ENCODE measurements at regions not wholly inside any gene's neighbourhood (a gene's known extent, or its start where the extent isn't known, plus 50 kb on each side); places are given as distances from the start of the nearest gene placed in this dataset.
"Not testable (repeated sequence)": the region's sequence is repeated elsewhere in the genome, so short reads cannot be mapped to it uniquely, and the experiment has no call there.

DNA sequence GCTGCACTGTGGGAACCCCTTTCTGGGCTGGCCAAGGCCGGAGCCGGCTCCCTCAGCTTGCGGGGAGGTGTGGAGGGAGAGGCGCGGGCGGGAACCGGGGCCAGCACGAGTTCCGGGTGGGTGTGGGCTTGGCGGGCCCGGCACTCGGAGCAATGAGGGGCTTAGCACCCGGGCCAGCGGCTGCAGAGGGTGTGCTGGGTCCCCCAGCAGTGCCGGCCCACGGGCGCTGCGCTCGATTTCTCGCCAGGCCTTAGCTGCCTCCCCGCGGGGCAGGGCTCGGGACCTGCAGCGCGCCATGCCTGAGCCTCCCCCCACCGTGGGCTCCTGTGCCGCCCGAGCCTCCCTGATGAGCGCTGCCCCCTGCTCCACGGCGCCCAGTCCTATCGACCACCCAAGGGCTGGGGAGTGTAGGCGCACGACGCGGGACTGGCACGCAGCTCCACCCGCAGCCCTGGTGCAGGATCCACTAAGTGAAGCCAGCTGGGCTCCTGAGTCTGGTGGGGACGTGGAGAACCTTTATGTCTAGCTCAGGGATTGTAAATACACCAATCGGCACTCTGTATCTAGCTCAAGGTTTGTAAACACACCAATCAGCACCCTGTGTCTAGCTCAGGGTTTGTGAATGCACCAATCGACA is 180.8 kb upstream of the OTX2 start:
- not testable (repeated sequence) for DNase-seq

GRCh38 chr14:56989359-56989758 is 179.1 kb upstream of the OTX2 start:
- DNase-seq, result no peak

DNA sequence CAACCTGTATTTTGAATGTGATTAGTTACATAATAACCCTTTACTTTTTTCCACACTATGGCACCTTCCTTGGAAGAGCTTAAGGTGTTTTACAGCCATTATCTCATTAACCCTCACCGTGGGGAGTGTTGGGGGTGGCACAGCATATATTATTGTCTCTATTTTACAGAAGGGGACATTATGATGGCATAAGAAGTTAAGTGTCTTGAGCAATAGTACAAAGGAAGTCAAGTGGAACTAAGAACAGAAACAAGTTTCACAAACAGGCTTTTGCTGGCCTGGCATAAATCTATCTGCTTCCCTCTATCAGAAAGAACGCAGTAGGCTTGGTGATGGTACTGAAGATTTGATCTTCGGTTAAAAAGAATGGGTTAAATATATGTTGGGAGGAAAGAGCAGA is 169.7 kb upstream of the OTX2 start:
- DNase-seq, result no peak

DNA sequence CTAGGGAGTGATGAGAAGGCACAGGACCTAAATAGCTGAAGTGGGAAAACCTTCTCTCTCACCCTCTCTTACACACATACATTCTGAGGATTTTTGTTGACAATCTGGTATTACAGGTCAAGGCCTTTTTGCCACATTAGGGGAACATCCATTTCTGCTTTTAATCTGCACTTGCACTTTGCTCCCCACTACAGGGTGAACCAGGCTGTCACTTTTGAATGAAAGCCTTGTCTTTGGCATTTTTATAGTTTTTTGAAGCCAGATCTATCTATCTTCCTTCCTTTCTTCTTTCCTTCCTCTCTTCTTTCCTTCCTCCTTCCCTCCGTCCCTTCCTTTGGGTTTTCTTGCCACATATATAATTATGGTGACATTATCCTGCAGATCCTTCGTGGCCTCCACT is 165.9 kb upstream of the OTX2 start:
- no peak for DNase-seq

- no peak for DNase-seq
Measured at GRCh38 chr14:56975521-56975920, 165.2 kb upstream of the OTX2 start.

GRCh38 chr14:56972948-56973347 is 162.7 kb upstream of the OTX2 start:
- DNase-seq, result no peak

GRCh38 chr14:56964895-56965294 is 154.6 kb upstream of the OTX2 start:
- DNase-seq, result no peak

DNA sequence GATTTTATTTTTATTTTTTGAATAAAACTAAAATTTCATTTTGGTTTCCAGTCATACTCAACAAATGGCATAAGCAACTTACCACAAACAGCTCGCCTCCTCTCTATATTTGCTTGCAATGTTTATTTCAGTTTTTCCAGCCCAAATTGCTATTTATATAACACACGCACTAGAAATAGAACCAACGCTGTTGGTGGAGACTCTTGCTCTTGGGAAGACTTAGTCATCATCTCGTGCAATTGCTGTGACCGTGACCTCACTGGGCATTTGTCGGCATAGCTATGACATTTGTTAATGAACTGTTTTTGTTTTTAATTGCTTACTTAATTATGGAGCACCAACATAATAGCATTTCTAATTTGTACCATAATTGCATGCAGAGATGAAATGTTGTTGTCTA is 153.1 kb upstream of the OTX2 start:
- DNase-seq, result no peak

DNA sequence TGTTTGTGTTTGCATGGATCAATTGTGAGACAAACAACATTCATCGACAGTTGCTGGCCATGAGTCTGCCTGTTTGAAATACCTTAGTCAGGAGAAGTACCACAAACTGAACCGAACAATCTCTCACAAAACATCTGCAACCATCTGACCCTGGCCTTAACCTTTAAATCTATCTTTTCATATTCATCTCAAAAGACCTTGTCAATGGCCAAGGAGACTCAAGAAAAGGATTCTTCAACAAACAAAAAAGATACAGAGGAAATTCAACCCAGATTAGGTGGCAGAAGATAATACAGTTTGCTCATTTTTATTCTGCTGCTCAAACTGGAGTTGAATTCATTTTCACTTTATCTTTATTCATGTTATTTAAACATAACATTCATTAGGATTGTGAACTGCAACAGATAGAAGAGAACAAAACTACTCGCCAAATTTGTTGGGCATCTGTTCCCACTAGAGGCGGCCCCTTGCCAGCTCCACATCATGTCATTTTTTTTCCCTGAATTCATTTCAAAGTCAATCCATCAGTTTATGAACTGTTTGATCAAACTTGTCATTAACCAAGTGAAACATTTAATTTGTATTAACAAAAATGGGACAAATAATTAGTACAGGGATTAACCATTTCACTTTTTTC is 152.3 kb upstream of the OTX2 start:
- no peak for DNase-seq

DNA sequence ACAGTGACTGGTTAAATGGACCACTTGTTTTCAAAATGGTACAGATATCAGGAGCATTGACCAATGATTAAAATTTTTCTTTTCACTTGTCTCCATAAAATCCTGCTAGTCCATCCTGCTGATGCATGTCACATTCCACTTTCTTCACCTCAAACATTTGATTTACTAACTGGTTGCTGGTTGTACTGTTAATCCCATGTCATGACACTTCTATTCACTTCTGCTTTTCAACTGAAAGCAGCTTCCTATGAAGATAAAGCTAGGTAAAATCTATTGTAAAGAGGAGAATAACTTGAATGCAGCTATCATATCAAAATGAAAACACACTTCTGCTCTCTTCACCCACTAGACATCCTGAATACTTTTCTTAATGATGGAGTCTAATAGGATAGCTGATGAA is 149.6 kb upstream of the OTX2 start:
- DNase-seq, result peak; percentile 2

GRCh38 chr14:56959121-56959520 is 148.8 kb upstream of the OTX2 start:
- no peak for DNase-seq

DNA sequence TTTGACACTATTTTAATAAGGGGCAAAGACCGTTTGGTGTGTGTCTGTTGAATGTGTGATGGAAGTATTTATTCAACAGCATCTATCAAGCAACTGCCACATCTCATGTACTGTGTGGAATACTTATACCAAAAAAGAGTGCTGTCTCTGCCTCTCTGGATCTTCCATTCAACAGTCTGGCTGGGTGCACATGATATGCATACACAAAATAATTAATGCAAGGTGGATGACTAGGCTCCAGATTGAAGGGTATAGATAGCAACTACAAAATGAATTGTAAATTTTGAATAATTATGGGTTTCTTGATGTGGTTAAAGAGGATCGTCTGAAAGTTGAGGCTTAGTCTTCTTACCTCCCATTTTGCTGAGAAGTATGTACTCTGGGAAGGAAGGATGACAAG is 145.9 kb upstream of the OTX2 start:
- DNase-seq, result no peak

DNA sequence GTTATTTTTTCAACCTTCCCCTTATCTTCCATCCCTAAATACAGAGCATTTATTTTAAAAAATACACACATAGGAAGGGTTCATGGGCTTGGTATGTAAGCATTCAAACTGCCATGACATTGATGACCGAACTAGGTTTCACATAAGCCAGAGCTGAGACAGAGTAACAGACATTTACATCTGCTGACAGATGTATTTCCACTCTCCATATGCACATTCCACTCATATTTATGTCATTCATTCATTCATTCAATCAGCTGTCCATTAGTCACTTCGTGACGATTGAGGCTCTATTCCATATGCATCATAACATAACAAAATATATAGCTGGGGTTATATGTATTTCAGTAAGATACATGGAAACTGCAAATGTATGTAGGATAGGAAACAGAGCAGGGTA is 145.5 kb upstream of the OTX2 start:
- no peak for DNase-seq

GRCh38 chr14:56953884-56954283 is 143.6 kb upstream of the OTX2 start:
- DNase-seq, result no peak

- no peak for DNase-seq
Measured at GRCh38 chr14:56952766-56953473, 142.6 kb upstream of the OTX2 start.

DNA sequence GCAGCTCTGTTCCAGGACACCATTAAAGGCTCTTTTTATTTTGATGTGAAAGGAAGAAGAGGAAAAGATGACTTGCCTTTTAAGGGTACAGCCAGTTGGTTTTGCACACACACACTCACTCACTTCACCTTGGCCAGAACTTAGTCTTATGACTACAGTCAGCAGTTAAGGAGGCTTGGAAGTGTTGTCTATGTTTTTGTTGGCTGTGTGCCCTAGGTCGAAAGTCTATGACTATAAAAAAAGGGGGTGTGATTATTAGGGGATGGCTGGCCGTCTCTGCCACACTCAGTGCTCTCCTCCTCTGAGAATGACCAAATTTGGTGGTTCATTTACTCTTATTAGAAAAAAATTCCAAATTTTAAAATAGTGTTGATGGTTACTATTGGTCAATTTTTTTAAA is 139.5 kb upstream of the OTX2 start:
- no peak for DNase-seq

- no peak for DNase-seq
Measured at GRCh38 chr14:56945291-56945690, 135.0 kb upstream of the OTX2 start.

- DNase-seq, result no peak
Measured at GRCh38 chr14:56944397-56944796, 134.1 kb upstream of the OTX2 start.

- DNase-seq, result no peak
Measured at GRCh38 chr14:56933446-56933845, 123.2 kb upstream of the OTX2 start.

GRCh38 chr14:56918849-56919574 is 108.7 kb upstream of the OTX2 start:
- DNase-seq, result no peak

DNA sequence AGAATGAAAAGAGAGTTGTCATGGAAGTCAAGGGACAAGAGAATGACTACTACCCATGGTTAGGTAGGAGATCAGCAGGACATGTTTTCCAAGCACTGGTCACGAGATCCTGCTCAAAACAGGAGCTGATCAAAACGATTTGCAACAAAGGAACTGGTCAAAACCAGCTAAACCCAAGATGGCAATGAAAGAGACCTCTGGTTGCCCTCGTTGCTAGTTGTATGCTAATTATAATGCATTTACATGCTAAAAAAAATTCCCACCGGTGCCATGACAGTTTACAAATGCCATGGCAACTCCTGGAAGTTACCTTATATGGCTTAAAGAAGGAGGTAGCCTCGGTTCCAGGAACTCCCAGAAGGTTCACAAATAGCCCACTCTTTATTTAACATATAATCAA is 95.0 kb upstream of the OTX2 start:
- no peak for DNase-seq

GRCh38 chr14:56903304-56903969 is 93.2 kb upstream of the OTX2 start:
- DNase-seq, result no peak

- DNase-seq, result no peak
Measured at GRCh38 chr14:56902385-56902784, 92.1 kb upstream of the OTX2 start.
